CD14-positive monocyte (primary cell): ENCODE measurements at regions not wholly inside any gene's neighbourhood (a gene's known extent, or its start where the extent isn't known, plus 50 kb on each side); places are given as distances from the start of the nearest gene placed in this dataset.

Experiments
- DNase-seq, 3 donors: peaks; one replicate each; pipeline ENCODE4 v3.0.0-alpha.2; 2011 to 2022
- H2AFZ ChIP-seq: 2 replicates; pipeline ENCODE4 v1.6.0; 2012; ENCODE audit warnings: mild to moderate bottlenecking, low read depth, low read length, inconsistent platforms; ENCODE audit not compliant: insufficient read depth, poor library complexity, severe bottlenecking
- H3K27ac ChIP-seq, 2 donors: 1 replicate in 1 of 2; 2 replicates in 1 of 2; pipeline ENCODE4 v1.5.1; 2012 to 2013; ENCODE audit warnings: low read length in 2 of 2, control low read depth in 1 of 2, inconsistent platforms in 1 of 2, low read depth in 1 of 2, mild to moderate bottlenecking in 1 of 2
- H3K27me3 ChIP-seq, 2 donors: one replicate each; pipeline versions ENCODE4 v1.6.0 to v1.6.1; 2011 to 2013; ENCODE audit warnings: low read length in 2 of 2; ENCODE audit not compliant: control insufficient read depth in 2 of 2, insufficient read depth in 2 of 2
- H3K36me3 ChIP-seq, 2 donors: replicated peaks in 1 of 2; 1 replicate in 1 of 2; 2 replicates in 1 of 2; pipeline versions ENCODE4 v1.5.1 to v1.6.1; 2012 to 2013; ENCODE audit warnings: low read length in 2 of 2, control low read depth in 1 of 2, inconsistent platforms in 1 of 2, mild to moderate bottlenecking in 1 of 2; ENCODE audit not compliant: insufficient read depth in 2 of 2, control insufficient read depth in 1 of 2
- H3K4me1 ChIP-seq, 2 donors: 1 replicate in 1 of 2; 2 replicates in 1 of 2; pipeline versions ENCODE4 v1.5.1 to v1.6.1; 2012 to 2013; ENCODE audit warnings: low read length in 2 of 2, control low read depth in 1 of 2, inconsistent platforms in 1 of 2, mild to moderate bottlenecking in 1 of 2, moderate library complexity in 1 of 2; ENCODE audit not compliant: insufficient read depth in 2 of 2, control insufficient read depth in 1 of 2
- H3K4me2 ChIP-seq: replicated peaks from 2 replicates; pipeline ENCODE3; 2012; ENCODE audit warnings: low read length, moderate library complexity, mild to moderate bottlenecking; ENCODE audit not compliant: poor library complexity, severe bottlenecking; ENCODE audit errors: extremely low read depth
- H3K4me3 ChIP-seq, 3 experiments: fragments of 200-600 bp in 1 of 3; sonication (generic) in 1 of 3; replicated peaks in 1 of 3; 1 replicate in 2 of 3; 2 replicates in 1 of 3; pipeline ENCODE4 v1.5.1; 2011 to 2013; ENCODE audit warnings: low read length in 3 of 3, mild to moderate bottlenecking in 3 of 3, control low read depth in 2 of 3, low read depth in 2 of 3, inconsistent platforms in 1 of 3, moderate library complexity in 1 of 3
- H3K79me2 ChIP-seq: 2 replicates; pipeline ENCODE4 v1.6.0; 2012; ENCODE audit warnings: mild to moderate bottlenecking, control low read depth, inconsistent platforms, low read length, moderate library complexity; ENCODE audit not compliant: insufficient read depth
- H3K9ac ChIP-seq: 2 replicates; pipeline ENCODE4 v1.6.0; 2017; ENCODE audit warnings: low read length, mild to moderate bottlenecking; ENCODE audit not compliant: insufficient read depth, poor library complexity, severe bottlenecking
- H3K9me3 ChIP-seq, 2 donors: replicated peaks in 1 of 2; 1 replicate in 1 of 2; 2 replicates in 1 of 2; pipeline versions ENCODE4 v1.5.1 to v1.6.1; 2012 to 2013; ENCODE audit warnings: low read length in 2 of 2, control low read depth in 1 of 2; ENCODE audit not compliant: control insufficient read depth in 1 of 2, insufficient read depth in 1 of 2
- H4K20me1 ChIP-seq: 2 replicates; pipeline ENCODE4 v1.6.0; 2012; ENCODE audit warnings: mild to moderate bottlenecking, low read length, control low read depth, moderate library complexity; ENCODE audit not compliant: insufficient read depth
- H3K27ac Mint-ChIP-seq, 7 donors: one replicate each; pipeline ENCODE4 v1.8.0; 2020; ENCODE audit warnings: mild to moderate bottlenecking in 7 of 7, mixed read lengths in 7 of 7, moderate library complexity in 6 of 7, inconsistent platforms in 2 of 7
- H3K27me3 Mint-ChIP-seq, 3 donors: one replicate each; pipeline ENCODE4 v1.8.0; 2021 to 2022; ENCODE audit warnings: low read depth in 3 of 3, mild to moderate bottlenecking in 3 of 3, mixed read lengths in 3 of 3, moderate library complexity in 3 of 3, inconsistent platforms in 1 of 3
- H3K36me3 Mint-ChIP-seq, 2 donors: one replicate each; pipeline ENCODE4 v1.8.0; 2020; ENCODE audit warnings: mixed read lengths in 2 of 2, inconsistent platforms in 1 of 2, mild to moderate bottlenecking in 1 of 2
- H3K4me1 Mint-ChIP-seq: one replicate; pipeline ENCODE4 v1.8.0; 2020; ENCODE audit warnings: mild to moderate bottlenecking, mixed read lengths
- H3K4me3 Mint-ChIP-seq, 2 donors: one replicate each; pipeline ENCODE4 v1.8.0; 2020; ENCODE audit warnings: mild to moderate bottlenecking in 2 of 2, mixed read lengths in 2 of 2, moderate library complexity in 1 of 2
- H3K9me3 Mint-ChIP-seq, 7 donors: one replicate each; pipeline ENCODE4 v1.8.0; 2020 to 2022; ENCODE audit warnings: mixed read lengths in 7 of 7, mild to moderate bottlenecking in 6 of 7, moderate library complexity in 6 of 7, inconsistent platforms in 2 of 7
- CTCF ChIP-seq: fragments of 200-600 bp; IDR thresholded peaks from one replicate; pipeline ENCODE4 v1.8.0; 2022; ENCODE audit warnings: antibody characterized with exemption, mild to moderate bottlenecking
- WGBS: methylation state at CpG from one replicate; pipeline ENCODE4 v1.1.5; 2013; ENCODE audit warnings: missing lambda C conversion rate; ENCODE audit not compliant: insufficient coverage; 5-methylcytosine and 5-hydroxymethylcytosine counted together
- intact Hi-C, 2 donors: fragments of 100-400 bp; cut with micrococcal nuclease; formaldehyde crosslinking; loops; one replicate each; pipeline versions ENCODE4 v1.15.0 to v1.15.1; 2023

GRCh38 chr17:11182430-11182829 is 58.6 kb upstream of the SHISA6 start:
- no peak overlapping the region for H3K27ac ChIP-seq
- no peak overlapping the region for H3K27ac Mint-ChIP-seq
- DNase-seq: no peak
- no peak overlapping the region for H3K4me2 ChIP-seq
- H3K9me3 Mint-ChIP-seq: peaks cover 0 to 15% (median 2%) of the 10 kb centered on the region in 7 donors
- H3K79me2 ChIP-seq: no peaks in the 10 kb centered on the region
- 40% methylated on average over 2 of the region's 3 CpGs for whole genome bisulfite sequencing
- no peak overlapping the region for H3K9ac ChIP-seq
- TF ChIP-seq CTCF: no peak
- H2AFZ ChIP-seq: no peak overlapping the region
- no peaks in the 10 kb centered on the region for H3K27me3 ChIP-seq
- no peak overlapping the region for H3K4me3 ChIP-seq
- H3K36me3 ChIP-seq: no peaks in the 10 kb centered on the region
- no peak overlapping the region for H3K4me3 Mint-ChIP-seq
- peaks cover 2 to 5% (median 3%) of the 10 kb centered on the region in 3 donors for H3K27me3 Mint-ChIP-seq
- no peaks in the 10 kb centered on the region for H3K4me1 Mint-ChIP-seq
- peaks cover 0 to 9% of the 10 kb centered on the region in 2 donors for H3K9me3 ChIP-seq
- H3K4me1 ChIP-seq: no peaks in the 10 kb centered on the region
- no peaks in the 10 kb centered on the region for H3K36me3 Mint-ChIP-seq
- H4K20me1 ChIP-seq: no peaks in the 10 kb centered on the region
- intact Hi-C loops: no loop called here

GRCh38 chr17:11178581-11178980 is 62.4 kb upstream of the SHISA6 start:
- intact Hi-C loops: no loop called here
- Histone ChIP-seq H3K36me3 (no peaks in the 10 kb centered on the region), H3K27ac (no peak overlapping the region), H2AFZ (no peak overlapping the region), H3K9me3 (peaks cover 0 to 9% of the 10 kb centered on the region in 2 donors), H3K27me3 (no peaks in the 10 kb centered on the region), H3K9ac (no peak overlapping the region), H3K4me2 (no peak overlapping the region), H3K4me1 (no peaks in the 10 kb centered on the region), H3K4me3 (no peak overlapping the region), H3K79me2 (no peaks in the 10 kb centered on the region), H4K20me1 (no peaks in the 10 kb centered on the region)
- Mint-ChIP-seq H3K4me1 (no peaks in the 10 kb centered on the region), H3K36me3 (no peaks in the 10 kb centered on the region), H3K27ac (no peak overlapping the region), H3K9me3 (peaks cover 0 to 15% (median 8%) of the 10 kb centered on the region in 7 donors), H3K4me3 (no peak overlapping the region), H3K27me3 (peaks cover 0 to 3% (median 2%) of the 10 kb centered on the region in 3 donors)
- DNase-seq: no peak
- no peak for TF ChIP-seq CTCF
- 72% methylated on average over 2 of the region's 3 CpGs for WGBS
